AG08395 (cell line): ENCODE measurements at regions not wholly inside any gene's neighbourhood (a gene's known extent, or its start where the extent isn't known, plus 50 kb on each side); places are given as distances from the start of the nearest gene placed in this dataset.

Experiments
- DNase-seq: peaks from one replicate; pipeline ENCODE4 v3.0.0; 2012; ENCODE audit warnings: mixed read lengths, low spot score

- DNase-seq = peak; percentile 56
These were observed 110.2 kb upstream of the SPATA13 start for GRCh38 chr13:24050292-24050711.

- DNase-seq = no peak
These were observed 109.5 kb upstream of the SPATA13 start for GRCh38 chr13:24050796-24051715.

GRCh38 chr13:24052547-24053518 lies 107.7 kb upstream of the SPATA13 start:
- peak; percentile 43 for DNase-seq

DNA sequence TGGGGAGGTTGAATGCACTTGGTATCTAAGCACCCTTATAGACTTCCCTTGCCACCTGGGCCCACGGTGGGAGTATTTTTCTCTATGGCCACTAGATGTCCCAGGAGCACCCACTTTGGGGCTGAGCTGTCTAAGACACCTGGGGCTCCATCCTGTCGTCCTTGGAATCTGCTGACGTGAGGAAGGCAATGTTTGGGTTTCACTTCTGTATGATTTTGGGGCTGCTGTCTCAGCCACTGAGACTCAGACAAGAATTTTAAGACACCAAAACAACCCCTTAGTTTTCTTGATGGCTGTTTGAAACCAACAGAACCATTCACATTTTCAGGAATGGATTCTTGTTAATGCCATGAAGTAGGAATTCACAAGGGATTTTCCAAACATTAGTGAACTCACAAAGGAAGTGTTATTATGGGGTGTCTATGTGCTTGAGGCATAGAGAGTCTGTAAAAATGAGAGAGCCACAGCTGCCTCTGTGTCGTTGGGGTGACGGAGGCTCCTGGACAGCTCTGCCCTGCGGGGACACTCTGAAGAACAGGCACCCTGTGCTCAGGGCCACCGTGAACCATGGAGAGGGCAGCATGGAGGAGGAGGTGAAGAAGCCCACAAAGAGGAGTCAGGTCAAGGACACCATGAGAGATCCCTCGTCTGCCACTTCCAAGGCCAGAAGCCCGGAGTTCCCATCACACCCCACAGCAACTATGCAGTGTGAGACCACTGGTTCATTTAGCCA lies 106.8 kb upstream of the SPATA13 start:
- peak; percentile 62 for DNase-seq

- no peak for DNase-seq
These were observed 103.8 kb upstream of the SPATA13 start for GRCh38 chr13:24056616-24057137.

GRCh38 chr13:24060993-24061392 lies 99.5 kb upstream of the SPATA13 start:
- no peak for DNase-seq

DNA sequence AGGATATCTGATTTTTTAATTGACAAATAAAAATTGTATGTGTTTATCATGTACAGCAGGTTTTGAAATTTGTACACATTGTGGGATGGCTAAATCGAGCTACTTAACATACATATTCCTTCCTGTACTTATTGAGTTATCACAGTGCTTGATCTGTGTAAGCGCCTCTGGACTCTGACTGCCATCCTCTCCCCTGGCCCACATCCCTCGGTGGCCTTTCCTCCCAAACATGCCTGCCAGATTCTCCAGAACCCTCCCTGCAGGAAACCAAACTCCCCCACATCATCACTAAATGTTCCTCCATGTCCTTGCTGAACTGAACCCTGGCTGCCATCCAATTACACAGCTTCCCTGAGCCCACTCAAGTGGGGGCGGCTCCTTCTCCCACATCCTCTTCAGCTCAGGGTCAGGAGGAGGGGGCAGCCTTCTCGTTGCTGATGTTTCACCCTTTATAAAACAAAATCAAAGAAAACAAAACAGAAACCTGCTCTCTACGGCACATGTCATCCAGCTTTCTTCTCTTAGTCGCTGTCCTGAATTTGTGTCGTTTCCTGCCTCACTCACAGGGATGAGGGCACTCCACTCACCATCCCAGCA lies 97.1 kb upstream of the SPATA13 start:
- DNase-seq = no peak

- no peak for DNase-seq
These were observed 96.1 kb upstream of the SPATA13 start for GRCh38 chr13:24064371-24064770.

DNA sequence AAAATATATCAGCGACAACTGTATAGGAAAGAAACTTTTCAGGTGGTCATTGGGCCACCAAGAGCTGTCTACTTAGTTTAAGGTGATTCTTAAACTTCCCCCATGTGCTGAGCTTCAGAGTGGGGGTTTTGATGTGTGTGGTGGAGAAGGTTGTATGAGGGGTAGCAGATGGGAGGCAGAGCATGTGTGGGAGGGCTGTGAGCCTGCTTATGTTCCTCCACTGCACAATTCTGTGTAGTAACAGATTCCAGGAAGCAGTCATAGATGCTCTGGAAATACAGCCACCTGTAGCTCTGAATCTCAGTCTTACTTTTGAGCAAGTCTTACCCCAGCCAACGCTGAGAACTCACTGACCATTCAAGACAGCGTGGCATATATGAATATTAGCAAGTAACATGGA lies 95.3 kb upstream of the SPATA13 start:
- DNase-seq = no peak

DNA sequence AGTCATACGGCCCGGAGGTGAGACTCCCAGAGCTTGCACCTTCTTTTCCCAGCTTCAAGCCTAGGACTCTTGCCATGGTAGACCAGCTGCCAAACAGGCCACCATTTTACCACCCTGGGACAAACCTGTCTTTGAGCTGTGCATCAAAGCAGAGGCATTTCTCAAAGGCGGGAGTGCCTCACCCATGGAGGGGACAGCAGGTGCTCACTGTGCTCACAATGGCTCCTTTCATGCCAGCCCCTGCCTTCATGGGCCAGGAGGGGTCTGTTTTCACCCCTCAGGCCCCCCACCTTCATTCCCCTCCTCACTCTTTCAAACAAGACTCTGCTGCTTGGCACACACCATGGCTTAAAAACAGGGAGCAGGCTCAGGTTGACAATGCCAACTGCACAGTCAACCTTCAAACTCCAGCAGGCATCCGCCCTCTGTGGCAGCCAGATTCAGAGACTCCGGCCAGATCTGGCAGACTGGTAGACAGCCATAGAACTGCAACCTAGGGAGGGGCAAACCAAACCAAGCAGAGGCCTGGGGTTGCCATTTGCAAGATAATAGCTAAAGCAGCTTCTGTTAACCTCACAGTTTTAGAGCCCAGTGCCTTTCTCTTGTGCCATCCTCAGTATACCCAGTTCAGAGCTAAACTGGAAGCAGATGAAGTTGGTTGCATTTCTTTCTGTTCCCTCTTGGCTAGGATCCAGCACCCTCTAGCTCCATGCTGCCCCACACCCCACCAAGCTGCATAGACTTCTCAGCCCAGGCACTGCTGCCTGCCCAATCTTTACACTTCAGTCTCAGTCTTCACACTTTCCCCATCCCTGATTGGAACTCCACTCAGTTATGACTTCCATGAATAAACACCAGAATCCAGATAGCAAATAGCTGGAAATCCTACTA lies 93.9 kb upstream of the SPATA13 start:
- DNase-seq = no peak

DNA sequence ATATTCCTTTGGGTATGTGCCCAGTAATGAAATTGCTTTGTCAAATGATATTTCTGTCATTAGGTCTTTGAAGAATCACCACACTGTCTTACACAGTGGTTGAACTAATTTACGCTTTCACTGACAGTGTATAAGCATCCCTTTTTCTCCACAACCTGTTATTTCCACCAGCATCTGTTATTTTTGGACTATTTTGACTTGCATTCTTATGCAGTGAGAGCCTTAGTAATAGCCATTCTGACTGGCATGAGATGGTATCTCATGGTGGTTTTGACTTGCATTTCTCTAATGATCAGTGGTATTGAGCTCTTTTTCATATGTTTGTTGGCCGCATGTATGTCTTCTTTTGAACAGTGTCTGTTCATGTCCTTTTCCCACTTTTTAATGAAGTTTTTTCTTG lies 92.0 kb upstream of the SPATA13 start:
- no peak for DNase-seq

DNA sequence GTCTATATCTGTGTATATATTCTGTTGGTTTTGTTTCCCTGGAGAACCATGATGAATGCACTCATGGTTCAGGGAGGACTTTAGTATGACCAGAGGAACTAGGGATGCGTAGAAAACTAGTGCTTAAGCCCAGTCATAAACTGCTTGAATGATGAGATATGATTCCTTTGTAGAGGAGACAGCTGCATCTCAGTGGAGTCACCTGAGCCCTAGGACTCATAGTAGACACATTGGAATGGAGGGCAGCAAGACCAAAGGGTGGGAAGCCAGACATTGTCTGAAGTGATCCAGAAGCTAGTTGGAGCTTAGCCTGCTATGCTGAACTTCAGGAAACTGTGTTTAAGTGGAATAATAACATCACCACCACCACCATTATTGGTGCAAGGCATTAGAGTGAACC lies 89.5 kb upstream of the SPATA13 start:
- DNase-seq = no peak

GRCh38 chr13:24071423-24072075 lies 89.0 kb upstream of the SPATA13 start:
- DNase-seq = peak; percentile 84

DNA sequence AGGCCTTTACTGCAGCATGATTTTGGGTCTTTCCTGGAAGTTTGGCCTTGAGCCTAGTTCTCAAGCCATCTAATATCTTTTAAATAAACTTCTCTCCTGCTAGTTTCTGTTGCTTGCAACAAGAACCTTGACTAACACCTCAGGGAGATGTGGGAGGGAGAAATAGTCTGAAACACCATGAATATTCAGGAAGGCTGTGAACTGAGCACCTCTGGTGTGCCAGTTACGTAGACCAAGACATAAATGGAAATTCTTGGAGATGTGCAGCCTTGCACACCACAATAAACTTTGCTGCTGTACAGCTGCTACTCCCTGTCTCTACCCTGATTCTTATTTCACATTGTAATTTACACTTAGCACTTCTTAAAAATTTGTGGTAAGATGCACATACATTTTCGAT lies 86.9 kb upstream of the SPATA13 start:
- DNase-seq = no peak

DNA sequence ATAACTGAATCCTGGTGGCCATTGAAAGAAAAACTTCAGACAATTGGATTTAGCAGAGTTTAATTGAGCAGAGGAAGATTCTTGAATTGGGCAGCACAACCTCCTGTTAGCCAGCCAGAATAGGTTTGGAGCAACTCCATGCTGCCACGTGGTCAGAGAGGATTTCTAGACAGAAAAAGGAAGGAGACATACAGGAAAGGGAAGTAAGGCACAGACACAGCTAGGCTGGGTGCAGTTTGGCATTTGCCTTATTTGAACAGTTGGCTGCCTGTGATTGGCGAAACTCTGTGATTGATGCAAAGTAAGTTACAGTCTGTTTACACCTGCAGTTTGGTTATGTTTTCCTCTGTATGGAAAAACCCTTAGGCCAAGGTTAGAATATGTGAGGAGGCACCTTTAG lies 85.8 kb upstream of the SPATA13 start:
- no peak for DNase-seq

- DNase-seq = no peak
These were observed 85.2 kb upstream of the SPATA13 start for GRCh38 chr13:24075137-24075975.

DNA sequence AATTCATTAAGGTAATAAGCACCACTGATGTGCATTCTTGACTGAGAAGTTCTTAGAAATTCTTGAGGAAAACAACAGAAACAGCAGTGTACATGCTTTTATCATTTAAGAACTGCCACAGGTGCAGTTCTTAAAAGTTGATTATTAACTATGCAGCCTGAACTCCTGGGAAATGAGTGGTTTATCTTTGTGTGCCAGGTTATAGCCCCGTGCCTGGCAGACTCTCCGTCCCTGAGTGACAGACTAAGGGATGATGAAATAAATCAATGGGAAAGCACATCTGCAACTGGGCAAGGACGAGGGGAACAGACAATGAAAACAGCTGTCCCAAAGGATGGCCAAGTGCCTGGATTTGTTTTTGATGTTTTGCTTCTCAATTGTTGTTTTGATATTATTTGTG lies 84.4 kb upstream of the SPATA13 start:
- no peak for DNase-seq

DNA sequence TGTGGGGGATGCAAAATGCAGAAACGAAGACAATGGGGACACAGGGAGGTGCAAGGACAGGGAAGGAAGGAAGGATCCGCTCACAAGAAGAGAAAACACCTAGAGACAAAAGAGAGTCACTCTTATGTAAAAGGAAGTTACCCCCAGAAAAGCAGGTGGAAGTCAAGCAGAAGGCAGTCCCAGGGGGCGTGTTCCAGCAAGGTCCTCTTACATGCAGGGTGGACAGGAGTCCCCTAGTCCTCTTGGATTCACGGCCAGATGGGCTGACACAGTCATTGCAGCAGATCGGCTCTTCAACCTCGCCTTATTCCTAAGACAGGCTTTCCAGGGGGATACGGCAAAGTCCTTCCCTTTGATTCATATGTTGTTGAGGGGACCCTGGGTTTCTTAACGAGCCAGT lies 83.9 kb upstream of the SPATA13 start:
- no peak for DNase-seq

DNA sequence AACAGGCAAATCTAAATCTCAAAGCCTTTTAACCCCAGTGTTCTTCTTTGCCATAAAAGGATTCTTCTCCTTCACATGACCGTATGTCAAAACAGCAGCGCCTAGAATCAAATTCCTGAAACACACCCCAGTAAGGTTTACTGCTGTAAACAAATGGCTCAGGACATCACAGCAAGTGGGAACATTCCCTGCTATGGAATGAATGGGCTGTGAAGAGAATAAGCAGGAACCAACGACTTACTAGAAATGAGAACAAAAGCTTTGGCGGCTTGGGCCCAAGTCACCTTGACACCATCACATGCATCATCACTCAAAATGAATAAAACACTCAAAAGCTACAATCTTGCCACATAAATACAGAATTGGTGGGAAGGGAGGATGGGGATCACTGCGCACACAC lies 80.4 kb upstream of the SPATA13 start:
- no peak for DNase-seq
